ENCODE measurements at regions not wholly inside any gene's neighbourhood (a gene's known extent, or its start where the extent isn't known, plus 50 kb on each side); places are given as distances from the start of the nearest gene placed in this dataset.

GRCh38 chr15:39267685-39268084 lies 313.2 kb upstream of the THBS1 start:
- Histone ChIP-seq H3K36me3 (no peaks in the 10 kb centered on the region), H3K4me3 (no peak overlapping the region), H3K4me1 (no peaks in the 10 kb centered on the region), H3K27ac (no peak overlapping the region), H3K27me3 (replicated peaks in 1 of 7) (no peaks in the 10 kb centered on the region), H3K9me3 (peaks cover 0 to 4% (median 0%) of the 10 kb centered on the region in 8 donors)
- WGBS, 5 donors = 71 to 82% (median 75%) methylated on average over 7 of the region's 7 CpGs
- TF ChIP-seq CTCF (IDR thresholded peaks at IDR 0.05 in 8 of 11, conservative IDR thresholded peaks at IDR 0.05 in 3 of 11) (no peak), POLR2AphosphoS5 (IDR thresholded peaks at IDR 0.05) (no peak), POLR2A (IDR thresholded peaks at IDR 0.05) (no peak)
- DNase-seq = no peak
- intact Hi-C loops (cut with DNase I; ENCODE audit: low total_unique reads) = no loop called here

- intact Hi-C loops (cut with DNase I; ENCODE audit: low total_unique reads) = no loop called here
- Histone ChIP-seq H3K36me3 (no peaks in the 10 kb centered on the region), H3K4me3 (no peak overlapping the region), H3K9me3 (no peaks in the 10 kb centered on the region), H3K27ac (no peak overlapping the region), H3K27me3 (replicated peaks in 1 of 7) (no peaks in the 10 kb centered on the region), H3K4me1 (no peaks in the 10 kb centered on the region)
- TF ChIP-seq CTCF (IDR thresholded peaks at IDR 0.05 in 8 of 11, conservative IDR thresholded peaks at IDR 0.05 in 3 of 11) = no peak
- TF ChIP-seq POLR2A (IDR thresholded peaks at IDR 0.05) = no peak
- no peak for TF ChIP-seq POLR2AphosphoS5 (IDR thresholded peaks at IDR 0.05)
- no peak for DNase-seq
- WGBS, 5 donors = 64 to 81% (median 70%) methylated on average over 2 of the region's 2 CpGs
Observed at GRCh38 chr15:39269352-39269751, 311.5 kb upstream of the THBS1 start.

GRCh38 chr15:39269821-39270220 lies 311.1 kb upstream of the THBS1 start:
- no peak for DNase-seq
- Histone ChIP-seq H3K36me3 (no peaks in the 10 kb centered on the region), H3K27ac (no peak overlapping the region), H3K27me3 (replicated peaks in 1 of 7) (no peaks in the 10 kb centered on the region), H3K4me3 (no peak overlapping the region), H3K9me3 (no peaks in the 10 kb centered on the region), H3K4me1 (no peaks in the 10 kb centered on the region)
- TF ChIP-seq CTCF (IDR thresholded peaks at IDR 0.05 in 8 of 11, conservative IDR thresholded peaks at IDR 0.05 in 3 of 11) (no peak), POLR2A (IDR thresholded peaks at IDR 0.05) (no peak), POLR2AphosphoS5 (IDR thresholded peaks at IDR 0.05) (no peak)
- intact Hi-C loops (cut with DNase I; ENCODE audit: low total_unique reads) = no loop called here
- 81 to 89% (median 87%) methylated on average over 4 of the region's 4 CpGs for WGBS, 5 donors

- Histone ChIP-seq H3K36me3 (no peaks in the 10 kb centered on the region), H3K27me3 (replicated peaks in 1 of 7) (no peaks in the 10 kb centered on the region), H3K4me3 (no peak overlapping the region), H3K4me1 (no peaks in the 10 kb centered on the region), H3K9me3 (no peaks in the 10 kb centered on the region), H3K27ac (no peak overlapping the region)
- DNase-seq = no peak
- TF ChIP-seq CTCF (IDR thresholded peaks at IDR 0.05 in 8 of 11, conservative IDR thresholded peaks at IDR 0.05 in 3 of 11) = no peak
- TF ChIP-seq POLR2AphosphoS5 (IDR thresholded peaks at IDR 0.05) = no peak
- TF ChIP-seq POLR2A (IDR thresholded peaks at IDR 0.05) = no peak
- intact Hi-C loops (cut with DNase I; ENCODE audit: low total_unique reads) = no loop called here
Observed at GRCh38 chr15:39270221-39270855, 310.5 kb upstream of the THBS1 start.

Data from spleen (tissue), 11 donors.